HAP-1 (cell line): ENCODE measurements at regions not wholly inside any gene's neighbourhood (a gene's known extent, or its start where the extent isn't known, plus 50 kb on each side); places are given as distances from the start of the nearest gene placed in this dataset.

ENCODE experiments used
- DNase-seq, 2 experiments: peaks; one replicate each; pipeline ENCODE4 v3.0.0-alpha.2; 2016 to 2020; ENCODE audit warnings: low spot score in 2 of 2
- H3K27me3 ChIP-seq: fragments of 250-450 bp; sonication (Bioruptor Pico); 2 replicates; pipeline ENCODE4 v1.5.1; 2020; ENCODE audit warnings: low read depth, mild to moderate bottlenecking, moderate library complexity
- H3K36me3 ChIP-seq: fragments of 250-450 bp; sonication (Bioruptor Pico); replicated peaks from 2 replicates; pipeline ENCODE4 v1.5.1; 2020; ENCODE audit warnings: mild to moderate bottlenecking
- H3K4me1 ChIP-seq: fragments of 250-450 bp; sonication (Bioruptor Pico); 2 replicates; pipeline ENCODE4 v1.5.1; 2020; ENCODE audit warnings: mild to moderate bottlenecking
- H3K4me3 ChIP-seq: fragments of 250-450 bp; sonication (Bioruptor Pico); 2 replicates; pipeline ENCODE4 v1.5.1; 2020; ENCODE audit warnings: mild to moderate bottlenecking, moderate library complexity
- H3K9me3 ChIP-seq: fragments of 250-450 bp; sonication (Bioruptor Pico); 2 replicates; pipeline ENCODE4 v1.5.1; 2020; ENCODE audit warnings: mild to moderate bottlenecking, moderate library complexity
- in situ Hi-C: fragments of 300-500 bp; cut with MboI; formaldehyde crosslinking; loops from 3 replicates; pipeline ENCODE4 v1.14.3; 2020; ENCODE audit warnings: low sequenced_read_pairs, inconsistent platforms, mixed read lengths

- peaks cover 9% of the 10 kb centered on the region for H3K27me3 ChIP-seq
- H3K4me3 ChIP-seq = no peak overlapping the region
- H3K4me1 ChIP-seq = peaks cover 11% of the 10 kb centered on the region
- in situ Hi-C loops = no loop called here
- no peaks in the 10 kb centered on the region for H3K36me3 ChIP-seq
- no peak for DNase-seq
- H3K9me3 ChIP-seq = no peaks in the 10 kb centered on the region
Measured at GRCh38 chr4:111797455-111798163, 347.6 kb upstream of the FAM241A start.

DNA sequence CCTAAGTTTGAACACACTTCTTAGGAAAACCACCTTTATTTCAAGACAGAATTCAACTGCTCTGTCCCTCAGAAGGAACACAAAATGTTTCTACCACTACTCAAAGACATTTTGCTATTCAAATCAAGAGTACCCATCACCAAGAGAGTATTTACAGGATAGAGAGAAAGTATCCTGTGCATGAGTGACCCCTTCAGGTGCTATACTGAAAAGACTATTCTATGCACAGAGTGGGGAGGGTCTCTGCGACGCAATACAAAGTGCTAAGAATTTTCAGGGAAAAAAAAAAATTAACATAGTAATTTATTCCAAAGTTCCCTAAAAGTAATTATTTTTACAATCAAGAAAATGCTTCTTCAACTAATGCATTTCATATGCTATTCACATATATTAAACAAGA, 346.4 kb upstream of the FAM241A start:
- no peak overlapping the region for H3K4me3 ChIP-seq
- in situ Hi-C loops = no loop called here
- DNase-seq = peak in 1 of 2 experiments; percentile 65
- peaks cover 9% of the 10 kb centered on the region for H3K27me3 ChIP-seq
- H3K9me3 ChIP-seq = no peaks in the 10 kb centered on the region
- peaks cover 11% of the 10 kb centered on the region for H3K4me1 ChIP-seq
- H3K36me3 ChIP-seq = no peaks in the 10 kb centered on the region

- Histone ChIP-seq H3K9me3 (no peaks in the 10 kb centered on the region), H3K27me3 (peaks cover 9% of the 10 kb centered on the region), H3K36me3 (no peaks in the 10 kb centered on the region), H3K4me3 (no peak overlapping the region), H3K4me1 (no peaks in the 10 kb centered on the region; the same call in 1 of the 2 replicates)
- no peak for DNase-seq
- in situ Hi-C loops = no loop called here
Measured at GRCh38 chr4:111800551-111800950, 344.7 kb upstream of the FAM241A start.

- Histone ChIP-seq H3K27me3 (peaks cover 9% of the 10 kb centered on the region), H3K36me3 (no peaks in the 10 kb centered on the region), H3K4me1 (peaks cover under 1% of the 10 kb centered on the region), H3K9me3 (no peaks in the 10 kb centered on the region), H3K4me3 (no peak overlapping the region)
- in situ Hi-C loops = no loop called here
- DNase-seq = no peak
Measured at GRCh38 chr4:111802191-111802590, 343.1 kb upstream of the FAM241A start.

DNA sequence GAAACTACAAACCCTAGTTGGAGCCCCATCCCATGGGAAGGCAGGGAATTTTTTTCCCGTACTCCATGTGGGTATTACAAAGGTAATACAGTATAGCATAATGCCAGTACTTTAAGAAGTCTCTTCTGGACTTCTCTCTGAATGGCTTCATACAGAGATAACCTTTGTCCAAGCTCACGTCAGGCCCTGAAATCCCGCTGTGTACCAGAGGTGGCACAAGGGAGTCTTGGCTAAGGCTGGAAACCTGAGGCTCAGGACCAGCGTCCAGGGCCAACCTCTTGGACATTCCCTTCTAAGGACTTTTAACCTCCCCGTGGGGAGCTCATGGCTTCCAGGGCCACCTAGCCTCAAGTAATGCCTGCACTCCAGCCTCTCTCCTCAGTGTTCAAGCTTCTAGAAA, 338.9 kb upstream of the FAM241A start:
- in situ Hi-C loops = no loop called here
- Histone ChIP-seq H3K36me3 (no peaks in the 10 kb centered on the region), H3K9me3 (no peaks in the 10 kb centered on the region), H3K27me3 (0 out of 2 replicates have a peak, but pooled peaks cover 4% of the 10 kb centered on the region), H3K4me3 (no peak overlapping the region), H3K4me1 (peaks cover 10% of the 10 kb centered on the region)
- DNase-seq = peak; percentile 27 to 60

DNA sequence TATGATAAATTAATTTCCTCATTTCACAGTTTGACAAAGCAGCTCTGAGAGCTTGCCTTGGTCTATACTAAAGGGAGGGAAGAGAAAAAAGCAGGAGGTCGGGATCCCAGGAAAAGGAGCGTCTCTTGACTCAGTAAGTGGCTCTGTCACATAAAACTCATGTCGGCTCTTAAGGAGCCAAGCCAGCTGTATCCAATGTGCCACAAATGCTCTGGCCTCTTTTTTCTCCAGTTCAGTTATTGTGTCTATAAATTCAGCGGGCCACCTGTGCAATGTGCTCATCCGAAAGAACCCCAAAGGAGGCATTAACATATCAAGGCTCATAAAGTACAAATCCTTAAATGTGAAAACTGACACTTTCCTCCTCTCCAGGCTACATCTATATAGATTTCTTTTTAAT, 337.7 kb upstream of the FAM241A start:
- Histone ChIP-seq H3K4me3 (no peak overlapping the region), H3K27me3 (0 out of 2 replicates have a peak, but pooled peaks cover 4% of the 10 kb centered on the region), H3K36me3 (no peaks in the 10 kb centered on the region), H3K9me3 (no peaks in the 10 kb centered on the region), H3K4me1 (peaks cover 10% of the 10 kb centered on the region)
- peak; percentile 32 to 43 for DNase-seq
- in situ Hi-C loops = no loop called here

- Histone ChIP-seq H3K27me3 (0 out of 2 replicates have a peak, but pooled peaks cover 4% of the 10 kb centered on the region), H3K9me3 (no peaks in the 10 kb centered on the region), H3K36me3 (no peaks in the 10 kb centered on the region), H3K4me1 (peaks cover 10% of the 10 kb centered on the region), H3K4me3 (no peak overlapping the region)
- DNase-seq = no peak
- in situ Hi-C loops = no loop called here
Measured at GRCh38 chr4:111808174-111808573, 337.1 kb upstream of the FAM241A start.

- Histone ChIP-seq H3K9me3 (no peaks in the 10 kb centered on the region), H3K27me3 (0 out of 2 replicates have a peak, but pooled peaks cover 4% of the 10 kb centered on the region), H3K36me3 (no peaks in the 10 kb centered on the region), H3K4me1 (peaks cover 10% of the 10 kb centered on the region), H3K4me3 (no peak overlapping the region)
- DNase-seq = no peak
- in situ Hi-C loops = no loop called here
Measured at GRCh38 chr4:111811661-111812060, 333.6 kb upstream of the FAM241A start.

- Histone ChIP-seq H3K27me3 (0 out of 2 replicates have a peak, but pooled peaks cover 4% of the 10 kb centered on the region), H3K9me3 (no peaks in the 10 kb centered on the region), H3K36me3 (no peaks in the 10 kb centered on the region), H3K4me3 (no peak overlapping the region), H3K4me1 (peaks cover 10% of the 10 kb centered on the region)
- in situ Hi-C loops = no loop called here
- DNase-seq = no peak
Measured at GRCh38 chr4:111812114-111812513, 333.1 kb upstream of the FAM241A start.

DNA sequence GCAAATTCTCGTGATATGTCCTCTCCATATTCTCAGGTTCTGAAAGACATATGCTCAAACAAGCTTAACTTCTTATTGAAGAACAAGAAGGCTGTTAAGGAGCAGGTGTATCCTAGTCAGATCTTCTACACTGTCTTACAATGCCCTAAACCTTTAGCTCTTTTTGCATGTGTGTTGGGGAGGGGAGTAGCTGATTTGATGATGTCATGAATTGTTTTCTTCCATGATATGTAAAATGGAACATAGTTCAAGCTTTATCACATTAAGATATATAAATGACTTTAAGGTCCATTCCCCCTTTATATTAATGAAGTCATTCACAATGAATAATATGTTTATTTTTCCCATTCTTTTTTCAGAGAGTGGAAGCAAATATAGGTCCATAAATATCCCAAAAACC, 332.5 kb upstream of the FAM241A start:
- no peak overlapping the region for H3K4me3 ChIP-seq
- 0 out of 2 replicates have a peak, but pooled peaks cover 4% of the 10 kb centered on the region for H3K27me3 ChIP-seq
- H3K9me3 ChIP-seq = no peaks in the 10 kb centered on the region
- in situ Hi-C loops = no loop called here
- H3K4me1 ChIP-seq = peaks cover 5% of the 10 kb centered on the region
- H3K36me3 ChIP-seq = no peaks in the 10 kb centered on the region
- DNase-seq = no peak

- H3K36me3 ChIP-seq = no peaks in the 10 kb centered on the region
- no peak for DNase-seq
- H3K9me3 ChIP-seq = no peaks in the 10 kb centered on the region
- H3K4me1 ChIP-seq = no peaks in the 10 kb centered on the region
- H3K27me3 ChIP-seq = no peaks in the 10 kb centered on the region
- no peak overlapping the region for H3K4me3 ChIP-seq
- in situ Hi-C loops = no loop called here
Measured at GRCh38 chr4:111813555-111814140, 331.6 kb upstream of the FAM241A start.

DNA sequence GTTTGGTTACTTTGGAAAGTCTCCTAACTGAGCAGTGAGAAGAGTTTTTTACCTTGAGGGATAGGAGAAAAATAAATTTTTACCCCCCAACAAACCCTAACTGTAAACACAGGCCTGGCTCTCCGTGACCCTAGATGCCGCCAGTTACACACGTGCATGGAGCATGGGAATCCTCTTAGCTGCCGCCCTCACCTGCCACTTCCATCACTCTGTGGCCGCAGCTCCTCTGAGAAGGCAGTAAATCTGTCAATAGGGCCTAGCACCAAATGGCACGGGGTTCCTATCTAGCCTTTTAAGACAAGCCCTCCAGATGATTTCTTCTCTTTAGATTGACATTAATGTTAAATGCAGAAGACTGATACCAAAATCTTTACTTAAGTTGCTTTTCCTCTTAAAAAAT, 330.3 kb upstream of the FAM241A start:
- Histone ChIP-seq H3K4me3 (no peak overlapping the region), H3K36me3 (no peaks in the 10 kb centered on the region), H3K4me1 (no peaks in the 10 kb centered on the region), H3K27me3 (no peaks in the 10 kb centered on the region), H3K9me3 (no peaks in the 10 kb centered on the region)
- no peak for DNase-seq
- in situ Hi-C loops = no loop called here

DNA sequence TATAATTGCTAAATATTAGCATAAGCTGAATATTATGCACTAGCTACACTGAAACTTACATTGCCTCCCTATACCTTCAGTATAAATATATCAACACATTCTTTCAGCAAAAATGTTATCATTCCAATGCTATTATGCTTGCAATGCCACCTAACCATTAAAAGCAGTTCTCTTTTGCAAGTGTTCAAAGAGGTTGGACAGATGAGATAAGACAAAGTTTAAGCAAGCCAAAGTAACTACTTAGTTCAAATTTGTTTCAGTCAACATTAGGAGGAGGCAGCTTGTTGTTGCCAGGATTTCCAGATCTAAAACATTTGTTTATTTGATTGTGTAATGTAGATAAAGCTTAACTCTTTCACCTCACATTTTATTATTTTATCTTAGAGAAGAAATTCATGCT, 323.9 kb upstream of the FAM241A start:
- no peaks in the 10 kb centered on the region for H3K36me3 ChIP-seq
- in situ Hi-C loops = no loop called here
- H3K27me3 ChIP-seq = no peaks in the 10 kb centered on the region
- no peaks in the 10 kb centered on the region for H3K9me3 ChIP-seq
- no peak overlapping the region for H3K4me3 ChIP-seq
- no peak for DNase-seq
- no peaks in the 10 kb centered on the region for H3K4me1 ChIP-seq

DNA sequence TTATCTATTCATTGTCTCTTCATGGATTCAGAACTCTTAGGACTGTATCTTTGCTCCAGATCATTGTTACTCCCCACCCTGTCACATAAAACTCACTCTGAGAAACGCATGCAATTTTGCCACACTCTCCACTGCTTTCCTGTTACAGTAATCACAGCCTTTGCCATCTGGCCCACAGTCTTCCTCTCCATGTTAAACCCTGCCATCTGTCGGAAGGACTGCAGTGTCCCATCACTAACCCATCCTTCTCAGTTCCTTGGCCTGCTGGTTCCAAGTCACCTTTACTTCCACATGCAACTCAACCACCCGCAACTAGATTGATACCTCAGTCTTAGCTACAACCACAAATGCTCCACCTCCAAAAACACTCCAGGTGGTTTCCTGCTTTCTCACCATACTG, 308.7 kb upstream of the FAM241A start:
- Histone ChIP-seq H3K4me1 (no peaks in the 10 kb centered on the region), H3K4me3 (no peak overlapping the region), H3K27me3 (no peaks in the 10 kb centered on the region), H3K9me3 (no peaks in the 10 kb centered on the region), H3K36me3 (no peaks in the 10 kb centered on the region)
- no peak for DNase-seq
- in situ Hi-C loops = no loop called here
